ENCODE measurements at regions not wholly inside any gene's neighbourhood (a gene's known extent, or its start where the extent isn't known, plus 50 kb on each side); places are given as distances from the start of the nearest gene placed in this dataset.
A peak's percentile ranks its signal among the peaks of the same experiment; 100 is the strongest.
"Not testable (repeated sequence)": the region's sequence is repeated elsewhere in the genome, so short reads cannot be mapped to it uniquely, and the experiment has no call there.

DNA sequence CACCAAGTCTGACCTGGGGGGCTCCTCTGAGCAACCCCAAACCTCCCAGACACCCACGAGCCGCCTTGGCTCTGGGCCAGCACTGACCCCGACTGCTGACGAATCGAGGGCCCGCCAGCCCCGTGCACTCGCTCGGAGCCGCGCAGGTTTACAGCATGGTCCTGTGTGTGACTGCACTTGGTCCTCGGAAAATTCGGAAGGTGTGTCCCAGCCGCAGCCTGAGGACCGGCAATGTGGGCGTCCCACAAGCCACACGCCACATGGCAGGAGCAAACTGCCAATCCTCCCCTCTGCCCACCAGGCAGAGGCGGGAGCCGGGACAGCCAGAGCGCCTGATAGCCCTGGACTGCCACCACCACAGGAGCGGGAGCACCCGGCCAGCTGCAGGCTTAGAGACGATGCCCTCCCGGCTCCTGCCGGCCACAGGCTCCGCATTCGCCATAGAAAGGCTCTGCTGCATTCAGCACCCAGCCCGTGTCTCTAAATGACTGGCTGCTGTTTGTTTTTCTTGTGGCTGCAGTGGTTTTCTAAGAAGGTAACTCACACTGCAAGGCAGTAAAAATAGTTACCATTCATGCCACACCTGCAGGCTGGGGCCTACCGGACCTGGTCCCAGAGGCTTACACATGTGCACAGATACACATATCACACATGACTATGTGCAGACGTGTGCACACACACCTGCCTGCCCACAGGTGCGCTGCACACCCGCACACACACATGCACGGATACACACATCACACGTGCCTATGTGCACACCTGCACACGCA, 5415.3 kb upstream of the TPTE start:
- peak; percentile 37 for DNase-seq

DNA sequence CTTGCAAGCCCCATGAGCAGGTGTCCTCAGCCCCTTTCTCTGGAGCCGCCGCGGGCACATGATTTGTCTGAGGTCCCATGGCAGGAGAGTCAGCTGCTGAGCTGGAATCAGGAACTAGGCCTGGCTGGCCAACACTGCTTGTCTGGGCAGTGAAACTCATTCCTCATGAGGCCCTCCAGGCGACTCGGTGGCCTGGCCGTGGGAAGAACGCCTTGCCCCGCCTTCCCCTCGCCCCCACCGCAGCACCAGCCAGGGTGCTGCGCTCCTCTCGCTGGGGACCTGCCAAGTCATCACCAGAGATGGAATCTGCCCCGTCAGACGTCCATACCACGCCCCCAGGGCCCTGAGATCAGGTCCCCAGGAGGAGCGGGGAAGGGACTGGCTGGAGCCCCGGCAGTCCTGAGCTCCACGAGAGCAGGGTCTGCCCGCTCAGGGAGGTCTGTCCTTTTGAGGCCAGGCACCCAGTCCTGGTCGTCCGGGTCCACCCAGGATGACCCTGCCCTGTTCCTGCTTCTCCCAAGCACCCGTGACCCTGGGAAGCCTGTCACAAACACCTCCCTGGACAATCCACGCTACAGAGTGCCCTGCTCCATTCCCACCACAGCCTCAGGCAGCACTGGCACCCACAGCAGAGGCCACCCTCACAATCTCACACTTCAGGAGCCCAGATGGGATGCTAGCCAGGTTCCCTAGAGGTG, 5414.5 kb upstream of the TPTE start:
- DNase-seq = not testable (repeated sequence)

DNA sequence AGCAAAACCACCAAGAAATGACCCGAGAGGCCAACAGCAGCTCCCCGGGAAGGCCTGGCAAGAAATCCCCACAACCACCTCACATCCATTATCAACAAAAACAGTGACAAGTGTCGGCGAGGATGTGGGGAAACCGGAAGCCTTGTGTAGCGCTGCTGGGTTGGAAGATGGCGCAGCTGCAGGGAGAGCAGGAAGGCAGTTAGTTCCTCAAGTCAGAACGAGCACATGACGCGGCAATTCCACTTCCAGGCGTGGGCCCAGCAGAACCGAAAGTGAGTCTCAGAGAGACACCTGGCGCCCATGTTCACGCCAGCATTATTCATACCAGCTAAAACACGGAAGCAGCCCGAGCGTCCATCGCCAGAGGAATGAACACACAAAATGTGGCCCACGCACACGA, 5413.7 kb upstream of the TPTE start:
- not testable (repeated sequence) for DNase-seq

DNA sequence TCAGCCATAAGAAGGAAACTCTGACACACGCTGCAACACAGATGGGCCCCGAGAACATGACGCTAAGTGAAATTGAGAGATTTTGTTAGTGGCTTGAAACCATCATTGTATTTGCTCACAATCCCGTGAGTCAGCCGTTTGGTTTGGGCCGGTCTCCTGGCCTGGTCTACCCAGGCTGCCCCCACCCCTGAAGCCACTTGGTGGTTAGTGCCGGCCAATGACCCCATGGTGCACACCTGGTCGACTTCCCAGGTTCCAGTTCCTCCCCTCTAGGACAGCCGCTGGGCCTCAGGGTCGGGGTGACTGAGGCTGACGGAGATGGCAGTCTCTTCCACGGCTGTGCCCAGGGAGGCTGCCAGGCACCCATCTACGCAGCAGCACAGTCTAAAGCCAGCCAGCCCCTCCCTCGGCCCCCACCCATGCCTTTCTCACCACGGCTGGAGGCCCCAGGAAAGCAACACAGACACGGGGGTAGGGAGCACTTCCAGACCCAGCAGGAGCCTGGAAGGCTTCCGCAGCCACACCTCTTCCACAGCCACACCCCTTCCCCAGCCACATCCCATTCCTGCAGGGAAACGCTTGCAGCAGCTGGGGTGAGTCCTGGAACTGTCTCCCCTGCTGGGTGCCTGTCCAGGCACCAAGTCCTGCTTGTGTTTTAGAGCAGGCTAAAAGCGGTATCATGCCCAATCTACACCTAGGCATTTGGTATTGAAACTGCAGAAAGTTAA, 5413.2 kb upstream of the TPTE start:
- peak; percentile 1 for DNase-seq

DNA sequence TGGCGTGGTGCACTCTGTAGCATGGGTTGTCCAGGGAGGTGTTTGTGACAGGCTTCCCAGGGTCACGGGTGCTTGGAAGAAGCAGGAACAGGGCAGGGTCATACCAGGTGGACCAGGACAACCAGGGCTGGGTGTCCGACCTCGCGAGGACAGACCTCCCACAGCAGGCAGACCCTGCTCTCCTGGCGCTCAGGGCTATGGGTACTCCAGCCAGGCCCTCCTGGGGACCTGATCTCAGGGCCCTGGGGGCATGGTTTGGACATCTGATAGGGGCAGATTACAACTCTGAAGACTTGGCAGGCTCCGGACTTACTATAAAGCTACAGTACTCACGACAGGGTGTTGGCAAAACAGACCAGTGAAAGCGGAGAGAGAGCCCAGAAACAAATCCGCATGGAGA, 5410.2 kb upstream of the TPTE start:
- not testable (repeated sequence) for DNase-seq

DNA sequence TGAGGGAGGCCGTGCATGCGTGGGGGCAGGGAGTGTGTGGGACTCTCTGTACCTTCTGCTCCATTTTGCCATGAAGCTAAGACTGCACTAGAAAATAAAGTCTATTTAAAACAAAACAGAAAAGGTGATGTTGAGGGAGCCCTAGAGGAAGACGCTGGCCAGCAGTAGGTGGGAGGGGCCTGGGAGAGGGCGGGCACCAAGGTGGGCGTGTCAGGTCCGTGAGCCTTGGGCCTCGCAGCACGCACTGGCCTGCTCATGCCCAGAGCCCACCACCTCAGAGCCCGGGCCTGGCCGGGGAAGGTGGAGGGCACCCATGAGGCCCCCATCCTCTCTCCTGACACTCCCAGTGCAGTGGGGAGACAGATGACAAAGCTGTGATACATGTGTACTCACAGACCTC, 5408.3 kb upstream of the TPTE start:
- DNase-seq = not testable (repeated sequence)

DNA sequence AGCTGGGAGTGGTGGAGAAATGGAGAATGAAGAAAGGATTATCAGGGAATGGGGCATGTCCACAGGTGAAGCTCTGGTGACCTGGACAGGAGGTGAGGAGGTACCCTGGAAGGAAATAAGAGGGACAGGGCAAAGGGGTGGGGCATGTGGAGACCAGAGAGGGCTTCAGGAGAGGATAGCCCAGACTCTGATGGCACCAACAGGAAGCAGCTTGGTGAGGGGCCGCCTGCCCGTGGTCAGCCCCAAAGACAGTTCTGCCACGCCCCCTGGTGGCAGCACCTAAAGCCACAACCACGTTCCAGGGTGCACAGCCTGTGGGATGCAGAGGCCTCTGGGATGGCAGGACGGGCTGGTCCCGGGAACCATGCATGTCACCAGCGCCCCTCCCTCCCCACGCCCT, 5406.9 kb upstream of the TPTE start:
- DNase-seq = not testable (repeated sequence)

DNA sequence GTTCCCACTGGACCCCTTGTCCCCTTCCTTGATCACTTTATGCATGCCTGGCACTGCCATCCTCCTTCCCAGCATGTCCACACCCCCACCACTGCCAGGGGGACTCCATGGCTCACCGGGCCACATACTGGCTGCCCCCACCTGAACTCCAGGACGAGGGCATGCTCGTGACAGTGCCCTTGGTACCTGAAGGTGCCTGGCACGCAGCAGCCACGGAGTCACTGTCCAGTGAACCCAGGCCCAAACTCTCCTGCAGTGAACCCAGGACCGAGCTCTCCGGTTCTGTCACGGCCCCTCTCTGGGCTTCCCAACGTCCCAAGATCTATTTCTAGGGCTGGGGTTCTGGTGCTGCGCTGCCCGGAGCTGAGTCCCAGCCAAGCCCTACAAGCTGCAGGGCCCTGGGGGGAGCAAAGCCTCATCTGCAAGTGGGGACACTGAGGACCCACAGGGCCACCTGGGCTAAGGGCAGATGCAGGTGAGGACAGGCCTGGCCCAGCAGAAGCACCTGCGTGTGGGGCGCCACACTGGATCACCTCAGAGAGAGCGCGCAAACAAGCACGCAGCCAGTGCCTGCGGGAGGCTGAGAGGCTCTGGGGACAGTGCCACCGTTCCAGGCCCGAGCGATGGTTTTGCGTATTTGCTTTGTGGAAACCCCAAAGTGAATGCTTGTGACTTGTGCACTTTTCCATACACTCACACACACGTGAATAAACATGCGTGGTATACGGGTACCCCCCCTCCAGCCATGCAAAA, 5406.3 kb upstream of the TPTE start:
- not testable (repeated sequence) for DNase-seq

DNA sequence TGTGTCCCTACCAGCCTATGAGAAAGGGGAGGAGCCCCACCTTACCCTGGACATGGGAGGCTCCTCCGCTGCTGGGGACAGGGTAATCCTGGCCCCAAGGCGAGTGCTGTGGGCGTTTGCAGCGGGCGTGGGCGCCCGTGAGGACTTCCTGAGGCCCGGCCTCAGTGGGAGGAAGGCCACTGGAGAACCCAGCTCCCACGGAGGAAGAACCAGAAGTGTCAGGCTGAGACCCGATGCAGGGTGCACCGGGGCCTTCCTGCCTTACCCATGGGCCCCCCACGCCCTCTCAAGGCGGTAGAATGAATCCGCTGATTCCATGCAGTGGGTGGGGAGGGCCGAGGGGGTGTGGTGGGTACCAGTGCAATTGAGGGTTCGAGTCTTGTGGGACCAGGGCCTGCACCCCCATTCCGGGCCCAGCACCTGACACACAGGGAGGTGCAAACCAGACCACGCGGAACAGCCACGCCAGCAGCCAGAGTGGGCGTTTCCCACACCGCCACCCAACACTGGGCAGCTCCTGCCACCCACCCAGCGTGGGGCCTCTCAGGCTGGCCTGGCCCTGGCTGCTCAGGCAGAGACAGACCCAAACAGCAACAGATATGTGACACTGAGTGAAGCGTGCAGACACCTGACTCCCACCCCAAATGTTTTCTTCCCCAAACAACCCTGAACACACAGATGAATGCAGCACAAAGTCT, 5405.6 kb upstream of the TPTE start:
- DNase-seq = not testable (repeated sequence)

DNA sequence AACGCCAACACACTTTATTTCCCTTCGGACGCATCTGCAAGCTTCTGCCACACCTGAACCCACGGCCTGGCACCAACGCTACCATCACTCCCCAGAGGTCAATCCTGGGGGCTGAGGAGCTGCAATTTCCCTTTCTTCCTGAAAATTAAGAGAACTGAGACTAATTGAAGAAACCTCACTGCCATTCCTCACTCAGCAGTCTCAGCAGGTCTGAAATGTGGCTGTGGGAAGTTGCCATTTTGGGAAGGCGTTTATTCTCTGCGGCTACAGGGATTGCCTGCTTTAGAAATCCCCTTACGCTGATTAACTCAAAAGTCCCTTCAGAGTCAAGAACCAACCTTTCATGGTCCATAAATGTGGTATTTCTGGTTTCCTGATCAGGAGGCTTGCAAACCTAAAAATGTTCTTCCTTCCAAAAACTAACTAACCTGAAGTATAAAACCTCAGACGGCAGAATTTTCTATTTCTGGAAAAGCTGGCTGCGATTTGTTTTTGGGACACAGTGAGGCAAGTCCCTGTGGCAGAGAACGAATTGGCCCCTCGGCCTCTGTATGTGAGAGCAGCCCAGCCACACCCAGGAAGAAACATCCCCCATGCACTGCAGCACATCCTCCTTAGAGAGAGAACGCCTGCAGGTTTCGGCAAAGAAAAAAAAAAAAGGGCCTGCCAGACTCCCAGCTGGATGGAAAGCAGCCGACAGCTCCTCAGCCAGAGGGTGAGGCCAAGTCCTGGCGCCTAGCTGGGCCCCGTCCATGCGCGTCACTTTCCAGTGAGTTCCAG, 5404.8 kb upstream of the TPTE start:
- DNase-seq = not testable (repeated sequence)

DNA sequence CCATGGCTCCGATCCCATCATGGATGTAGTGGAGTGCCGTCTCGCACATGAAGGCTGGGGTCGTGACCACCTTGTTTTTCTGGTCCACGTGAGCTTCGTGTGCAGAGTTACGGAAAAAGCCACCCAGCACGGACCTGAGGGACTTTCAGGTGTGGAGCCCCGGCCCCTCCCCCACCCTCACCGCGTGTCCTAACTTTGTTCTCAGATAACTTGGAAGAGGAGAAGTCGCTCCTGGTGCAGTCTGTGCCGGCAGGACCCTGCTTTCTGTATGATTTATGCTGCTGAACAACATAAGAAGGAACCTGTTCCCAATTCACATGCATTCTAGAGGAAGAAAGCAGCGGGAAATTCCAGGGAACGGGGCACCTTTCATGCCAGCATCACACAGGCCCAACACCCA, 5404.2 kb upstream of the TPTE start:
- not testable (repeated sequence) for DNase-seq

DNA sequence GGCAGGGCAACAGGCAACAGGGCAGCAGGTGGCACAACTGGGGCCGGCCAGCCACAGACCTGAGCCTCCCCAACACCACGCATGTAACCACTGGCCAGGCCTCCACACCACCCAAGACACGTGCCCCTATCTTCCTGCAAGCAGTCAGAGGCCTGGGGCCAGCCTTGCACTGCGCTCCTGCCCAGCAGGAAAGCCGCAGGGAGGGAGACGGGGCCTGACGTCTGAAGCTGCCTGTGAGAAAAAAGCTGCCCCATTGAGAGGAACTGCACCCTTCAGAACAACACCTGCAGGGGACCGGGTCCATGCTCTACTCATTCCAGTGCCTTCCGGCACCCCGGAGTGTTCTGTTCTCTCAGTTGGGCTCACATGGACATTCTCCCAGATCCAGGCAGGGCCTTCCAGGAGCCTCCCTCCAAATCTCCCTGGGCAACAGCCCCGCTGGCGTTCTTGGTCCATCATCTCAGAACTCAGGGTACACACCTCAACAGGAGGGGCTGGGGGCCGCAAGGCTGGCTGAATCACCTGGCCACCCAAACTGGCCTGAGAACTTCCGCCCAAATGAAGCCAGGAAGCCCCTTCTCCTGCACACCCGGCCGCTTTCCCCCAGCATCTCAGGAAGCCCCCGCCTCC, 5403.6 kb upstream of the TPTE start:
- peak; percentile 53 for DNase-seq

DNA sequence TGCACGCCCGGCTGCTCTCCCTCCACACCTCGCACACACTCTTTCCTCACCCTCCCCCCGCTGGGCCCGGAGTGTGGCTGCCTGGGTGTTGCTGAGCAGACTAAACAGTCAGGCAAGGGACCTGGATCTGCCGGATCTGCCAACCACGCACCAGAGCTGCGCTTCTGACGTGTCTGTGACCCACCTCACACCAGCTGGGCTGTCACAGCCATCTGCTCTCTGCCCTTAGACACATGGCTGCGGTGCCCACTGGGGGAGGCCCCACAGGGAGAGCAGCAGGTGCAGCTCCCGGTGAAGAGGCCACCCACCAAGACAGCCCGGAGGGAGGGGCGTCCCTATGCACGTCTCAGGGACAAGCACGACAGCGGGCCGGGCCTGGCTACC, 5403.1 kb upstream of the TPTE start:
- DNase-seq = not testable (repeated sequence)

DNA sequence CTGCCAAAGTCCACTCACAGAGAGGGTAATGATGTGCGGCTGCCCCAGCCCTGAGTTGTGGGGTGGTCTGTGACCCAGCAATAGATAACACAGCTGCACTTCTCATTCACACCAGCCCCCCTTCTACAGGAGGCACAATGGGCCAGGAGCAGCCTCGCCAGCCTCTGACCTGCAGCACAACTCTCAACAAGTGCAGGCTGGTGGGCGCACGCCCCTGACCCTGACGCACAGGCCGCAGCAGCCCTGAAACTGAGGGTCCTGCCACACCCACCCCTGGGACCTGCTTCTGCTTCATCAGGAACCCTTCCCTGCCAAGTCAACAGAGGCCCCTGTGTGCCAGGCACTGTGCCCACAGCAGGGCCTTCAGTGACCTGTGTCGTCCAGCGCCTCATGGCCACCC, 5402.2 kb upstream of the TPTE start:
- peak; percentile 1 for DNase-seq

DNA sequence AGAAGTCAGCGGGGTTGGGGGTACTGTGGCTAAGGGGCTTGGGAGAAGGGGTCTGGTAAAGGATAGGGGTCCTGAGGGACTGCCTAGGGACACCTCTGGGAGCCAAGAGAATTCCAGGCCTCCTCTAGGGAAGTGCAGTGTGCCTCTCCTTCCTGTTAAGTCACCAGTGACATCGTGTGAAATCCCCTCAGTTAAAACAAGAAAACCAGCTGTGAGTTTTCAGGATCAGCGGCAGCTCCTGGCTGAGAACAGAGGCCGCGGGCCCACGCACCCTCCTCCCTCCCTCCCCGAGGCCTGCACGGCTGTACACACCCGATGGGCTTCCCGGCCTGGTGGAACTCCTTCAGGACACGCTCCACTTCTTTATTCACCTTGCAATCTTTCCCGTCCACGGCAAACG, 5400.0 kb upstream of the TPTE start:
- DNase-seq = not testable (repeated sequence)

DNA sequence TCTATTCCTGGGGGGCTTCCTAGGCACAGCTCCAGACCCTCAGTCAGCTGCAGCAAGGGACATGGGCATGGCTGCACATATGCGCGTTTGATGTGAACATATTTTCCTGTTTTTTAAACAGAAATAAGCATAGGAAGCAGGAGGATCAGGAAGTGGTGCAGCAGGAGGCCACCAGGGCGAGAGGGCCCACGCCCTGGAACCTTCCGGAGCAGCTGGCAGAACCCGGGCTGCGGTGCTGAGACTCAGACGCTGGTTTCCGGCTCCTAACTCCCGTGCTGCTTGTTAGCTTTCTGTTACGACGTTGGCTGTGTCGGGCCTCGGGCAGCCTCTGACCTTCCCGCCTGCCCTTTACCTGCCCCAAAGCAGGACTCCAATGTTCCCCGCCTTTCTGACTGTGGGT, 5399.5 kb upstream of the TPTE start:
- not testable (repeated sequence) for DNase-seq

DNA sequence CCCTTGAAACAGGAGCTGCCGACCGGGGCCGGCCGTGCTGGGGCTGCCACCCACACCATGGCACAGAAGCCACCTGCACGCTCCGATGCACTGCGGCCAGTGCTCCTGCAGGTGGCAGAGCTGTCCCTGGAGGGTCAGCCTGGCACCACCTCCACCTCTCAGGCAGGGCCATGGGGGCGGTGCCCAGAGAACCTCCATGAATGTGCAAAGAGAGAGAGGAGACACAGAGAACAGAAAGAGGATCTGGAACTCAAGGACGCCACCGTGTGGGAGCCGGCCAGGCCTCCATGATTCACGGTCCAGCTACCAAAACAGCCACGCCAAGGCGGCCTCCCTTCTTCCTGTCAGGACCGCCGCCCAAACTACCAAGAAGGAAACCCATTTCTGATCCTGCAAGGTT, 5397.7 kb upstream of the TPTE start:
- not testable (repeated sequence) for DNase-seq

DNA sequence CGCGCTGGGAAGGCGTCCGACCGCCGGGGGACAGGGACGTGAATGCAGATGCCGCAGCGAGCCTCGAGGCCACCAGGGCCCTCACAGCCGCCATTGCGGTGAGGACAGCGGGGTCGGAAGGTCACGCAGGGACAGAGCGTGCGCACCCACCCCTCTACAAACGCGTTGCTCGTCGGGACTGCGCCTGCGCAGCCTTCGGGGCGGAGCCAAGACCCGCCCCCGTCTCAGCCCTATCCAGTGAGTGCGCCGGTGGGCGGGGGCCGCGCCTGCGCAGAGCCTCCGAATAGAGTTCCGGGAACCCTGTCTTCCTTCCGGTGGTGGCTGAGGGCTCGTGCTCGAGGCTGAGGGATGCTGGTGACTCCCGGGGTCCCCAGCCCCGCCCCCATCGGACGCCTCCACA, 5393.1 kb upstream of the TPTE start:
- DNase-seq = peak; percentile 94

DNA sequence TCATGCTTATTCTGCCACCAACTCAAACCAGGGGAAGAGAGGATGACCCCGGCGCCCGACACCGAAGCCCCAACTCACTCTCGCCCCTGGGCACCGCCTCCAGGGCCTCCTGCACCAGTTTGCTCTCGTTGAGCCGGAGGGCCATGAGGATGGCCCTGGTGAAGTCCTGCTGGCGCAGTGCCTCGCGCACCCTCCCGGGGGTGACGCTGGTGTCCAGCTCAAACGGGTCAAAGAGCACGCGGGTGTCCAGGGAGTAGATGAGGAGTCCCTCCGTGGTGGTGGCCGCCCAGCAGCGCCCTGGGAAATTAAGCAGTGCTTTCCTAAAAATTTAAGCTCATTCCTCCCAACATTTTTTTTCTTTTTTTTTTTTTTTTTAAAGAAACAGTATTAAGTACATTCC, 5387.6 kb upstream of the TPTE start:
- not testable (repeated sequence) for DNase-seq

DNA sequence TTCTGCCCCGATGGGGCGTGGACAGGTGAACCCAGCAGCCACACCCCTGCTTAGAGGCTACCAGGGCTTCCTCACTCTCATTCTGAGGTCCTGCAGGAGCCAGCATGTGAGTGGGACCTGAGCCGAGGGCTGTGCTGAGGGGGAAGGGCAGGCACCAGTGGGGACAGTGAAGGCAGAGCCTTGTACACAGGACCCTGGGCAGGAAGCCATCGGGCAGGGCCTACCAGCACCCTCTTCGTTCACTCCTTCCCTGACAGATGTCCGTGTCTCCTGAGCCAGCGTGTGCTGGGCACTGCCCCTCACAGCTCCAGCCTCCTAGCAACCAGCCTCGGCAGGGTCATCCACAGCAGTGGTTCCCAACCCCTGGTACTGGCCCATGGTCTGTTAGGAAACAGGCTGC, 5385.0 kb upstream of the TPTE start:
- DNase-seq = not testable (repeated sequence)

DNA sequence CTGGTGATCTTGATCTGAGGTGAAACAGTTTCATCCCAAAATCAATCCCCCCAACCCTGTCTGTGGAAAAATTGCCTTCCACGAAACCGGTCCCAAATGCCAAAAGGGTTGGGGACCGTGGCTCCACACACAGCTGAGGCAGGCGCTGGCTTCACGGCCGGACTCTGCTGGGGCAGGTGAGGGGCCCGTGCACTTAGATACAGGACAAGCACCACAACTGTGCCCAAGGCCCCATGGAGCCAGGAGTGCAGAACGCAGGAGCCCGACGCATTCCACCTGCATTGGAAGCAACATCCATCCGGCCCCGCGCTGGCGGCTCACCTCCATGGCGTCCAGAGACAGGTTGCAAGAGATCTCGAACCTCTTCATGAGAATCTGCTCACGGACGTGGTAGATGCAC, 5384.4 kb upstream of the TPTE start:
- DNase-seq = not testable (repeated sequence)
